Stimulated activated memory B cell treated with anti-CD40 and anti-IgM and Interleukin-4, amounts not matched to agents 10 μg/mL and 1 μg/mL and 100 μg/mL, for 72 hours (primary cell): ENCODE measurements at regions not wholly inside any gene's neighbourhood (a gene's known extent, or its start where the extent isn't known, plus 50 kb on each side); places are given as distances from the start of the nearest gene placed in this dataset.

ENCODE experiments used
- ATAC-seq: fragments of 150-1000 bp; cut with Tn5 transposase; 2 replicates; pipeline ENCODE4 v1.10.0; 2021
- H3K27ac Mint-ChIP-seq: one replicate; pipeline ENCODE4 v1.8.0; 2022; ENCODE audit warnings: mild to moderate bottlenecking, mixed read lengths
- H3K27me3 Mint-ChIP-seq: one replicate; pipeline ENCODE4 v1.8.0; 2022; ENCODE audit warnings: mixed read lengths
- H3K36me3 Mint-ChIP-seq: one replicate; pipeline ENCODE4 v1.8.0; 2022; ENCODE audit warnings: mixed read lengths
- H3K4me1 Mint-ChIP-seq: one replicate; pipeline ENCODE4 v1.8.0; 2022; ENCODE audit warnings: mixed read lengths
- H3K4me3 Mint-ChIP-seq: one replicate; pipeline ENCODE4 v1.8.0; 2022; ENCODE audit warnings: mild to moderate bottlenecking, moderate library complexity, mixed read lengths
- H3K9me3 Mint-ChIP-seq: one replicate; pipeline ENCODE4 v1.8.0; 2022; ENCODE audit warnings: mixed read lengths

- H3K27me3 Mint-ChIP-seq = no peaks in the 10 kb centered on the region
- no peak overlapping the region for H3K4me3 Mint-ChIP-seq
- ATAC-seq = no peak
- H3K27ac Mint-ChIP-seq = no peak overlapping the region
- no peaks in the 10 kb centered on the region for H3K9me3 Mint-ChIP-seq
- H3K36me3 Mint-ChIP-seq = no peaks in the 10 kb centered on the region
- H3K4me1 Mint-ChIP-seq = no peaks in the 10 kb centered on the region
Measured at GRCh38 chr2:195049372-195050031, 607.5 kb upstream of the SLC39A10 start.

DNA sequence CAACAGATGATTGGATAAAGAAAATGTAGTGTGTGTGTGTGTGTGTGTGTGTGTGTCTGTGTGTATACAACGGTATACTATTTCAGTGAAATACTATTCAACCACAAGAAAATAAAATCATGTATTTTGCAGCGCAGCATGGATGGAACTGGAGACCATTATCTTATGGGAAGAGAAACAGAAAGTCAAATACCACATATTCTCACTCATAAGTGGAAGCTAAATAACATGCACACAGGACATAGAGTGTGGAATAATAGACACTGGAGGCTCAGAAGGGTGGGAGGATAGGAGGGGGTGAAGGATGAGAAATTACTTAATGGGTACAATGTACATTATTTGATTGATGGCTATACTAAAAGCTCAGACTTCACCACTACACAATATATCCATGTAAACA, 609.1 kb upstream of the SLC39A10 start:
- no peaks in the 10 kb centered on the region for H3K9me3 Mint-ChIP-seq
- no peaks in the 10 kb centered on the region for H3K4me1 Mint-ChIP-seq
- no peaks in the 10 kb centered on the region for H3K36me3 Mint-ChIP-seq
- H3K27me3 Mint-ChIP-seq = no peaks in the 10 kb centered on the region
- no peak overlapping the region for H3K4me3 Mint-ChIP-seq
- no peak overlapping the region for H3K27ac Mint-ChIP-seq
- ATAC-seq = no peak

DNA sequence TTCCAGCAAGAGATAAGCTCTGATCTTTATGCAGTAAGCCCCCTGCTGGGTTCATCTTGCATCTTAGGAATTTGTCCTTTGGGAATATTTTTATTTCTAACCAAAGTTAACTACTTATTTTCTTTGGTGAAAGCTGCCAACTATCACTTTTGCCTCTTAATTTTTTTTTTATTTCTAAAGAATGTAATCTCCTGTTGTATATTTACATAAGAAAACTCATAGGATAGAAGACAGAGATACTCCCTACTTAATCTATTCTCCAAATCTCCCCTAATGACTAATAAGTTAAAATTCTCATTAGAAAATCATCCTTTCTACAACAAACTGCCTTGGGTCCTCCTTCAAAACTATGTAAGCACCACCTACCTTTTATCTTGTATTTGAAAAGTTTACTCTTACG, 612.2 kb upstream of the SLC39A10 start:
- H3K27me3 Mint-ChIP-seq = no peaks in the 10 kb centered on the region
- ATAC-seq = no peak
- H3K4me1 Mint-ChIP-seq = no peaks in the 10 kb centered on the region
- H3K9me3 Mint-ChIP-seq = no peaks in the 10 kb centered on the region
- H3K27ac Mint-ChIP-seq = no peak overlapping the region
- H3K4me3 Mint-ChIP-seq = no peak overlapping the region
- H3K36me3 Mint-ChIP-seq = no peaks in the 10 kb centered on the region

GRCh38 chr2:195038153-195038552, 618.9 kb upstream of the SLC39A10 start:
- H3K36me3 Mint-ChIP-seq = no peaks in the 10 kb centered on the region
- H3K4me3 Mint-ChIP-seq = no peak overlapping the region
- H3K4me1 Mint-ChIP-seq = no peaks in the 10 kb centered on the region
- no peak overlapping the region for H3K27ac Mint-ChIP-seq
- ATAC-seq = no peak
- H3K9me3 Mint-ChIP-seq = no peaks in the 10 kb centered on the region
- no peaks in the 10 kb centered on the region for H3K27me3 Mint-ChIP-seq

DNA sequence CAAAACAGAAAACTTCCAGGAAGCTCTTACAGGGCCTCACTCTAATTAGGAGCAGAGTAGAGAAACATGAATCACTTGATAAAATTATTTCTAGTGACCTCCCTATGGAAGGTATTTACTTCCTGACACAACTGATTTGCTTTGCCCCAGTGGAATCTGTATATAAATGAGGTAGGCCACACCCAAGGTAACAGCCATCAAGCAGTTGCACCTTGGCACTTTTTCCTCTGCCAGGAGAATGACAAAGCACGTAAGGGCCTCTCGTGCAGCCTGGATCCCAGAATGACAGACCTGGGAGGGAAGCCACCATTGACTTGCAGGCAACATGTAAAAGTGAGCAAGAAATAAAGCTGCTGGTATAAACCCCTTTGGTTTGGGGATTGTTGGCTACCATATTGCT, 620.0 kb upstream of the SLC39A10 start:
- ATAC-seq = no peak
- Mint-ChIP-seq H3K4me1 (no peaks in the 10 kb centered on the region), H3K27me3 (no peaks in the 10 kb centered on the region), H3K4me3 (no peak overlapping the region), H3K9me3 (no peaks in the 10 kb centered on the region), H3K36me3 (no peaks in the 10 kb centered on the region), H3K27ac (no peak overlapping the region)

DNA sequence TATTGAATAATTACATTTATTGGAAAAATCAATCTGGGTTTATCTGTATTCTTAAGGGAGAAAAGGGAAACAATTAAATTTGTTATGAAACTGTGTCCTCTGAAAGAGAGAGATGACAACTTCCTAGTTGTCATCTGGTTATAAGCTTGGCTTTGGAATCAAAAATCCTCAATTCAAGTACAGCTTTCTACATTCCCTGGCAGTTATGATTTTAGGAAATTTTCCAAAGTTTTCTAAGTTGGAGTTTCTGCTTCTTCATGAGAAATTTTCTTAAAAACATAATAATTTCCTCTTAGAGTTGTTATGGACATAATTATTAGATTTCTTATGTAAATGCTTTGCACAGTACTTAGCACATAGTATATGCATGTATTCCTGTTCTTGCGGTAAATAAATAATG, 625.6 kb upstream of the SLC39A10 start:
- ATAC-seq = no peak
- no peak overlapping the region for H3K4me3 Mint-ChIP-seq
- H3K9me3 Mint-ChIP-seq = no peaks in the 10 kb centered on the region
- H3K36me3 Mint-ChIP-seq = no peaks in the 10 kb centered on the region
- H3K27ac Mint-ChIP-seq = no peak overlapping the region
- H3K4me1 Mint-ChIP-seq = no peaks in the 10 kb centered on the region
- no peaks in the 10 kb centered on the region for H3K27me3 Mint-ChIP-seq

DNA sequence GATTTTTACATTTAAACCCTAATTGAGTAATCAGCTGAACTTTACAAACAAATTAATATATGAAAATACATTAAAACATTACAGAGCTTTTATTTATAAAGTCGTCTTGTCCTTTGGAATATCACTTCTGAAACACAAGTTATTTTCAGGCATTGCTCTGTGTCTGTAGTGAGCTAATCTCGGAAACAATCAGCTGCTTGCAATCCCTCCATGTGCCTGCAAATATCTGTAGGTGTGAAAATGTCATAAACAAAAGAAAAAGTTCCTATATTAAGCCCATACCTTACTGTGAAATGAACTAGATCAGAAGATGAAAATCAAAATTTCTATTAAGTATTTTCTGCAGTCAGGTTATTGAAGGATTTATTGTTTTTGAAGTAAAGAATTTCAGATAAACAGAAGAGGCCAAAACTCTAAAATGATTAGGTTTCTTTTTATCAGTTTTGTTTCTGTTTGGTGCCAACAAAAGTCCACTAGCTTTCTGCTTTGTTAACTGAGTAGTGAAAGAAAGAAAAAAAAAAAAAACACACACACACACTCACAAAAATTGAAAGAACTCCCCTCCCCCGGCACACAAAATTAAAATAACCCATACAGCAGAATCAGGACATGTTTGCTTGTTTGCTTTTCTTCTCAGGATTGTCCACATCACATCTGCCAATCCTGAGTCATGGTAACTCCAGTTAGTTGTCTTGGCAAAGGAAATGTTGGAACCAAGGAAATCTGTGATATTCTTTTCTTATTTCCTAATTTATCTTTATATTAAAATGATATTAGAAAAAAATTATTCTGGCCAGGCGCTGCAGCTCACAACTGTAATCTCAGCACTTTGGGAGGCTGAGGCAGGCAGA, 627.0 kb upstream of the SLC39A10 start:
- H3K36me3 Mint-ChIP-seq = no peaks in the 10 kb centered on the region
- H3K9me3 Mint-ChIP-seq = no peaks in the 10 kb centered on the region
- H3K4me3 Mint-ChIP-seq = no peak overlapping the region
- H3K27me3 Mint-ChIP-seq = no peaks in the 10 kb centered on the region
- H3K27ac Mint-ChIP-seq = no peak overlapping the region
- ATAC-seq = no peak
- H3K4me1 Mint-ChIP-seq = no peaks in the 10 kb centered on the region

DNA sequence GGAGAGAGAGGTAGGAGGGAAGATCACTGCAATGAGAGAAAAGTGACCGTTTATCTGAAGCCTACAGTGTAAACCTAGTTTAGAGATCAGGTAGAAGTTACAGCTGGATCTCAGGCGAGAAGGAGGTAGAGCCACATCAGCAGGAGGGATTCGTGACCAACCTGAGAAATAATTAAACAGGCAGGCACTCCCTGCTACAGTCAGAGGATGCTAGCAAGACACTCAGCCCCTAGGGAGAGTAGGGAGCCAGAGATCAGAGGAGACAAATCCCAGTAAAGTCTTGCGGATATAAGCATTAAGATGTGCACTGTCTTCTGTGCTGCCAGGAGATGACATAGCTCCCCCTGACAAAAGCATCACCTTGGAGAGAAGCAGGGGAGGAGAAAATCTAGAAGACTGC, 629.1 kb upstream of the SLC39A10 start:
- Mint-ChIP-seq H3K36me3 (no peaks in the 10 kb centered on the region), H3K27ac (no peak overlapping the region), H3K4me1 (no peaks in the 10 kb centered on the region), H3K4me3 (no peak overlapping the region), H3K9me3 (no peaks in the 10 kb centered on the region), H3K27me3 (no peaks in the 10 kb centered on the region)
- ATAC-seq = peak; percentile 12

- Mint-ChIP-seq H3K36me3 (no peaks in the 10 kb centered on the region), H3K4me1 (peaks cover 11% of the 10 kb centered on the region), H3K27ac (no peak overlapping the region), H3K4me3 (no peak overlapping the region), H3K27me3 (no peaks in the 10 kb centered on the region), H3K9me3 (no peaks in the 10 kb centered on the region)
- ATAC-seq = peak; percentile 41
Measured at GRCh38 chr2:195026261-195026660, 630.8 kb upstream of the SLC39A10 start.

DNA sequence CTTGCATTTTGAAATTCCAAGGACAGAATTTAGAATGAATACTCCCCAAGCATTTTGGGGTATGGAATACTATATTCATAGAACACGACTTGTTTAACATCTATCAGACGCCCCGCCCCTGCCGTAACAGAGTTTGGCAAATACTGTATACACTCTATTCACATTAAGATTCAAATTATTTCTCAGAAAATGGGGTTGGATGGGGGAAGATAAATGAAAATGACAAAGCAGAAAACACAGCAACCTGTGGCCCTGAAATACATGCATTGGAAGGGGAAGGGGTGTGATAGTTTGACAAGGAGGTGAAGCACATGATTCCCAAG, 634.6 kb upstream of the SLC39A10 start:
- peaks cover 11% of the 10 kb centered on the region for H3K4me1 Mint-ChIP-seq
- H3K27ac Mint-ChIP-seq = no peak overlapping the region
- ATAC-seq = no peak
- no peaks in the 10 kb centered on the region for H3K27me3 Mint-ChIP-seq
- no peaks in the 10 kb centered on the region for H3K9me3 Mint-ChIP-seq
- no peaks in the 10 kb centered on the region for H3K36me3 Mint-ChIP-seq
- H3K4me3 Mint-ChIP-seq = no peak overlapping the region

- Mint-ChIP-seq H3K4me1 (peaks cover 11% of the 10 kb centered on the region), H3K9me3 (no peaks in the 10 kb centered on the region), H3K27me3 (no peaks in the 10 kb centered on the region), H3K36me3 (no peaks in the 10 kb centered on the region), H3K4me3 (no peak overlapping the region), H3K27ac (no peak overlapping the region)
- ATAC-seq = no peak
Measured at GRCh38 chr2:195021711-195022507, 635.1 kb upstream of the SLC39A10 start.

DNA sequence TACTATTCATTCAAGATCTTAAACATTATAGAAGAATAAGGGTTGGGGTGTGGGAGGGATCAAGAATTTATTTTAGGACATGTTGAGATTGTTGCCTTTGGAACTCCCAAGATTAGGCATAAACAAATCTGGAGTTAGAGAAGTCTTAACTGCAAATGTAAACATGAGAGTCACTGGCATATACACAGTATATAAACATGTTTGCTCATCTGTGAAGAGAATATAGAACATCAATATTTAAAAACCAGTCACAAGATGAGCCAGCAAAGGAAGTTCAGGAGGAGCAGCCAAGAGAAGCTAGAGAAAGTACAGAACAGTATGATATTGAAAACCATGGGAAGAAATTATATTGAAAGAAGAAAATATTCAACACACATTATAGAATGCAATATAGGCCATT, 638.6 kb upstream of the SLC39A10 start:
- peaks cover 11% of the 10 kb centered on the region for H3K4me1 Mint-ChIP-seq
- no peak for ATAC-seq
- H3K9me3 Mint-ChIP-seq = no peaks in the 10 kb centered on the region
- no peak overlapping the region for H3K4me3 Mint-ChIP-seq
- H3K27me3 Mint-ChIP-seq = no peaks in the 10 kb centered on the region
- H3K36me3 Mint-ChIP-seq = no peaks in the 10 kb centered on the region
- H3K27ac Mint-ChIP-seq = no peak overlapping the region

DNA sequence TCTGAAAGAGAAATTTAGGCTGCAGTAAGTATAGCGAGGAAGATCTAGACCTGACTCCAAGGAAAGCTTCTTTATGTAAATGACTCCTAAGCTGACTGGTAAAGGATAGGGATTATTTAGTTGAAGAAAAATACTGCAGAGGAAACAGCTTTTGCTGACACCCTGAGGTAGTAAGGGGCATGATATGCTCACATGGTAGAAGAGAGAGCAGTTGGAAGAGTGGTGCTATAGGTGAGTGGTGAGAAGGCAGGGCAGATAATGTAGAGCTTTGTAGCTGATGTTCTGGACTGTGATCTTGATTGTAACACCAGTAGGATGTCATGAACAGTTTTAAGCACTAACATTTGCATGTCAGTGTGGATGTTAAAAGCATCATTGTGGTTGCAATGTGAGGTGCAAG, 639.1 kb upstream of the SLC39A10 start:
- Mint-ChIP-seq H3K4me3 (no peak overlapping the region), H3K4me1 (peaks cover 11% of the 10 kb centered on the region), H3K9me3 (no peaks in the 10 kb centered on the region), H3K27me3 (no peaks in the 10 kb centered on the region), H3K27ac (no peak overlapping the region), H3K36me3 (no peaks in the 10 kb centered on the region)
- ATAC-seq = peak; percentile 51

DNA sequence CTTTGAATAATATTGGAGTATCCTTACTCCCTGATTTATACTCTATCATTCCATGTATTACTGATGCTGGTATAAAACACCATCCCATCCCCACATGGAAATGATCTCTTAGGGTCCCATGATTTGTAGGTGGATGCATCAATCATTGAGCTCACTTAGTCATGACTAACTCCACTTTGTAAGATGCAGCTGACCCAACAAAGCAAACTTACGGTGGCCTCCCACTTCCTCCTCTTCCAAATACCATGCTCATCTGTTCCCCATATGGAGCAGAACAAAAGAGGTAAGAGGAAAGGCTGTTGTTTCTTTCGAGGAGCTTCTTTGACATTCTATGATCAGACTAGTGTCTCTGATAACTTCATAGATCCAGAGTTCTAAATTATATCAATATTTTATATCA, 640.2 kb upstream of the SLC39A10 start:
- Mint-ChIP-seq H3K4me3 (no peak overlapping the region), H3K9me3 (no peaks in the 10 kb centered on the region), H3K27ac (no peak overlapping the region), H3K36me3 (no peaks in the 10 kb centered on the region), H3K27me3 (no peaks in the 10 kb centered on the region), H3K4me1 (peaks cover 4% of the 10 kb centered on the region)
- no peak for ATAC-seq

- H3K9me3 Mint-ChIP-seq = no peaks in the 10 kb centered on the region
- no peak overlapping the region for H3K4me3 Mint-ChIP-seq
- H3K27me3 Mint-ChIP-seq = no peaks in the 10 kb centered on the region
- H3K36me3 Mint-ChIP-seq = no peaks in the 10 kb centered on the region
- no peaks in the 10 kb centered on the region for H3K4me1 Mint-ChIP-seq
- no peak for ATAC-seq
- no peak overlapping the region for H3K27ac Mint-ChIP-seq
Measured at GRCh38 chr2:195009202-195009601, 647.8 kb upstream of the SLC39A10 start.

GRCh38 chr2:195006856-195007255, 650.2 kb upstream of the SLC39A10 start:
- no peak overlapping the region for H3K4me3 Mint-ChIP-seq
- H3K9me3 Mint-ChIP-seq = no peaks in the 10 kb centered on the region
- ATAC-seq = no peak
- H3K27ac Mint-ChIP-seq = no peak overlapping the region
- H3K4me1 Mint-ChIP-seq = no peaks in the 10 kb centered on the region
- H3K36me3 Mint-ChIP-seq = no peaks in the 10 kb centered on the region
- no peaks in the 10 kb centered on the region for H3K27me3 Mint-ChIP-seq
